KBM-7 (cell line): ENCODE measurements at regions not wholly inside any gene's neighbourhood (a gene's known extent, or its start where the extent isn't known, plus 50 kb on each side); places are given as distances from the start of the nearest gene placed in this dataset.

Experiments used
- DNase-seq: peaks from one replicate; pipeline ENCODE4 v3.0.0-alpha.2; 2015
- in situ Hi-C: fragments of 300-500 bp; cut with MboI; formaldehyde crosslinking; loops from 2 replicates; pipeline ENCODE4 v1.14.3; 2020; ENCODE audit warnings: low sequenced_read_pairs, low pct_unique_long_range_greater_than_20kb, mixed read lengths

DNA sequence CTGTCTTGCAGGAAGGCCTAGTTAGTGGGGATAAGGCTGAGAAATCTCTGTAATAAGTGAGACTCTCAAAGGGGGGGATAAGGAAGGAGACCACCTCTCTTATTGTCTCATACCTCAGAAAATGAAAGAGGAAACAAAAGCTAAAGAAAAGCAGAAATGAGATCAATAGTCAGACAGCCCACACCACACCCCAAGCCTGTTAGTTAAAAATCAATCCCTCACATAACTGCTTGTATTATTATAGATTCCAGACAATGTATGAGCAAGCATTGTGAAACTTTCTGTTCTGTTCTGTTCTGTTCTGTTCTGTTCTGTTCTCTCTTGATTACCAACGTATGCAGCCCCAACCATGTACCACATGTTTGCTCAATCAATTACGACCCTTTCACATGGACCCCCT lies 792.5 kb upstream of the TSPY4 start:
- in situ Hi-C loops: no loop called here
- no peak for DNase-seq

DNA sequence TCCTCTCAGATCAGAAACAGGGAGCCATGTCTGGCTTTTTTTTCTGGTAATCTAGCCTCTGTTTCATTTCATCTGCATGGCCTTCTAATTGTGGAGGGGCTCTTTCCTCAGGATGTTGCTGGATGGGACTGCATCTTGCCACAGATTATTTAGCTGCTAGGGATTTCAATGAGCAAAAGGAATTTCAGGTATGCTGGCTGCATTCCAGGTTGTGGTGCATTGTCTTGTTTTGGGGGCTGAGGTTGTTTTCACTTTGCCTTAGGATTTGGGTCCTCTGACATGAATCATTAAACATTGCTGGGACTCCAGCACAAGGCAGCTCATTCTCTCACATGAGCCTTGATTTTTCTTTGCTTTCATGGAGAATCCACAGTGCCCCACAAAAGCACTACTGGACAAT lies 789.3 kb upstream of the TSPY4 start:
- no peak for DNase-seq
- in situ Hi-C loops: no loop called here

DNA sequence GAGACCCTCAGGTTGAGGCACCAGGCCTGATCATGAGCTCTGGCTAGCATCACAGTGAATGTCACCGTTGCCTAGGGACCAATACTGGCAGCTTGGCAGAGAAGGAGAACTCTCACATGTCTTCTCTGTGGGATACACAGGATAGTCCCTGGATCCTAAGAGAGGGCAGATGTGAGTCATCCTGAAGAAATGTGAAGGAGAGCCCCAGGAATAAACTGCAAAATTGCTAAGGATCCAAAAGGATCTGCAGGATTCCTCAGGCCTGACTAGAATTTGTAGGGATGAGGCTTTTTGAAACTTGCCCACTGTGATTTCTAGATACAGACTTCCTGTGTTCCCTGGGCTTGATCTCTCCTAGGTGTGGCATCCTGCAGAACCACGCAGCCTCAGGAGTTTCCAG lies 785.9 kb upstream of the TSPY4 start:
- in situ Hi-C loops: no loop called here
- no peak for DNase-seq

DNA sequence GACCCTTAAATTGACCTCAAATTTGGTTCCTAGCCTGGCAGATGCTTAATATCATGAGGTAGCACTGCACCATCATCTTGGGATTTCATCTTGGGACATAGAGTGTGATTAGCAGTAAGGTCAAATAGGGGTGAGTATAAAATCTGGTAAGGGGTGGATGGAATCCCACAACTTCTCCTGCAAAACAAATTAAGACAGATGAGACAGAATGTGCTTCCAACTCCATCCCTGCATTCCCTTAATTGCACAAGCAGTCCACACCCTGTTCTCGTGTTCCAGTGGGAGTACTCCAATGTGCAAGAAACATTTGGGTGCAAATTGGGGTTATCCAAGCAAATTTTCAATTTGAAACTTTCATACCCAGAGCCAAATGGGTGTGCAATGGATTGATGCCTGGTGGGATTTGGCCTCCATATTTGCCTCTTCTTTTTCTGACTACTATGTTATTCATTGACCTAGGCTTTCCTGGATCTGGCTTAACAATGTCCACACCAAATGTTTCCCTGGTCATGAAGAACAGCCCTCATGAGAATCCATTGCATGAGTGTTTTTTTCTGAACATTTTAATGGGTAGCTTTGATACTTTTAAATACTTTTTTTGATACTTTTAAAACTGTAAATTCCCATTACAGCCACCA lies 785.0 kb upstream of the TSPY4 start:
- in situ Hi-C loops: no loop called here
- no peak for DNase-seq

DNA sequence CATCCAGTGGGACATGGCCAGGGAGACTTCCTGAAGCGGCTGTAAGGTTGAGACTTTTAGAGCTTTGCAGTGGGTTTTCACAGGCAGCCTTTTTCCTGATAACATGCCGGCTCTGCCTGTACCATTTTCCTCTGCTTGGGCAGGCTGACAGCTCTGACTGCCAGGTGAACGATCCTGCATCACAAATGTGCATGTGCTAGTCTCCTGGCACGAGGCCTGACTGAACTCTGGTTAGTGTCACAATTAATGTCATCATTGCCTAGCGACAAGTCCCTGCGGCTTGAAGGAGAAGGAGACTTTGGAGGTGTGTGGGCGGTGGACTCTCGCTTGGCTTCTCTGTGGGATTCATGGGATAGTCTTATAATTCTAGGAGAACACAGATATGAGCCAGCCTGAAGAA lies 783.6 kb upstream of the TSPY4 start:
- DNase-seq: no peak
- in situ Hi-C loops: no loop called here

DNA sequence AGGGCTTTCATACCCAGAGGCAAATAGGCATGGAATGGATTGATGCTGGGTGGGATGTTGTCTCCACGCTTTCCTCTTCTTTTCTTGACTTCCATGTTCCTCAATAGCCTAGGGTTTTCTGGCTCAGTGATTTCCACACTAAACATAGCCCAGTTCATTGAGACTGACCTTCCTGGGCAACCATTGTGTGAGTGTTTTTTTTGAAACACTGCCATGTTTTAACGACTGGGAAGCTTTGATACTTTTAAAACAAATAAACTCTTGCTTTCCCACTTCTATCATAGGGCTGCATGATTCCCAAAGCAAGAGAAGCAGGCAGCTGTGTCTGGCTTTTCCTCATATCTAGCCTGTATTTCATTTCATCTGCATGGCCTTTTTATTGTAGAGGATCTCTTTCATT lies 775.9 kb upstream of the TSPY4 start:
- no peak for DNase-seq
- in situ Hi-C loops: no loop called here

DNA sequence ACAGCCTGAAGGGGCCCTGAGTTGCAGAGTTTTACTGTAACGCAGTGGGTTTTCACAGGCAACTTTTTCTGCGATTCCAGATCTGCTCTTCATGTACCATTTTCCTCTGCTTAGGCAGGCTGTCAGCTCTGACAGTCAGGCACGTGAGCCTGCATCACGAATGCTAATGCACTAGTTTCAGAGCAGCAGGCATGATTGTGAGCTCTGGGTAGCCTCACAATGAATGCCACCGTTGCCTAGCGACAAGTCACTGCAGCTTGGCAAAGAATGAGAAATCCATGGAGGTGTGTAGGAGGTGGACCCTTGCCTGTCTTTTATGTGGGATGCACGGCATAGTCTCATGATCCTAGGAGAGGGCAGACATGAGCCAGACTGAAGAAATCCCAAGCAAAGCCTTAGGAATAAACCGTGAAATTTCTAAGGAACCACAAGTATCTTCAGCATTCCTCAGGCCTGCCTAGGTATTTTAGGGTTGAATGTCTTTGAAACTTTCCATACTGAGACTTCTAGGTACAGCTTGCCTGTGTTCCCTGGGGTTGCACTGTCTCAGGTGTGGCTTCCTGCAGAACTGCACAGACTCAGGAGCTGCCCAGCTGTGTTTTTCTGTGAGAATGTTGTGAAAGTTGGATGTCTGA lies 774.7 kb upstream of the TSPY4 start:
- DNase-seq: no peak
- in situ Hi-C loops: no loop called here

DNA sequence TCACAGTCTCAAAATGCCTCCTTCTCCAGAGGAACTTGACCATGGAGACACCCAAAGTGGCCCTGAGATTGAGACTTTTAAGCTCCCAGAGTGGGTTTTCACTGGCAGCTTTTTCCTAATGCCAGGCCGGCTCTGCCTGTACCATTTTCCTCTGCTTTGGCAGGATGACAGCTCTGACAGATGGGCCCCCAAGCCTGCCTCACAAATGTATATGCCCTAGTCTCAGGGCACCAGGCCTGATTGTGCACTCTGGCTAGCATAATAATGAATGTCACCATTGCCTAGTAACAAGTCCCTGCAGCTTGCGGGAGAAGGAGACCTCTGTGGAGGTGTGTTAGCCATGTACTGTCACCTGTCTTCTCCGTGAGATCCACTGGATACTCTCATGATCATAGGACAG lies 772.8 kb upstream of the TSPY4 start:
- in situ Hi-C loops: no loop called here
- DNase-seq: no peak

DNA sequence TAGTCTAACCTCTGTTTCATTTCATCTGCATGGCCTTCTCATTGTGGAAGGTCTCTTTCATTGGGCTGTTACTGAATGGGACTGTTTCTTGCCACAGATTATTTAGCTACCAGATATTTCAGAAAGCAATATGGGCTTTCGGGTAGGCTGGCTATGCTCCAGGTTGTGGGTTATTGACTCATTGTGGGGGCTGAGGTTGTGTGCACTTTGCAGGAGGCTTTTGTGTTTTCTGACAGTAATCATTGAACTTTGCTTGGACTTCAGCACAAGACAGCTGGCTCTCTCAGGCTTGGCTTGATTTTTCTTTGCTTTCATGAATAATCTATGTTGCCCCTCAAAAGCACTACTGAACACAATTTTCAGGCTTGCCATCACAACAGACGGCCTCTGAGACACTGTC lies 771.1 kb upstream of the TSPY4 start:
- in situ Hi-C loops: no loop called here
- DNase-seq: no peak

DNA sequence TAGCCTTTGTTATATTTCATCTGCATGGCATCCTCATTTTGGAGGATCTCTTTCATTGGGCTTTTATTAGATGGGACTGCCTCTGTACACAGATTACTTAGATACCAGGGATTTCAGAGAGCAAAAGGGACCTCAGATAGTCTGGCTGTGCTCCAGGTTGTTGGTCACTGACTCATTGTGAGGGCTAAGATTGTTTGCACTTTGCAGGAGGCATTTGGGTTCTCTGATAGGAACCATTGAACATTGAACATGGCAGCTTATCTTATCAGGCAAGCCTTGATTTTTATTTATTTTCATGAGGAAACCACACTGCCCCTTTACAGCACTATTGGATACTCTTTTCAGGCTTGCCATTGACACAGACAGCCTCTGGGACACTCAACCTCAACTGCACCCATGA lies 766.9 kb upstream of the TSPY4 start:
- in situ Hi-C loops: no loop called here
- no peak for DNase-seq

DNA sequence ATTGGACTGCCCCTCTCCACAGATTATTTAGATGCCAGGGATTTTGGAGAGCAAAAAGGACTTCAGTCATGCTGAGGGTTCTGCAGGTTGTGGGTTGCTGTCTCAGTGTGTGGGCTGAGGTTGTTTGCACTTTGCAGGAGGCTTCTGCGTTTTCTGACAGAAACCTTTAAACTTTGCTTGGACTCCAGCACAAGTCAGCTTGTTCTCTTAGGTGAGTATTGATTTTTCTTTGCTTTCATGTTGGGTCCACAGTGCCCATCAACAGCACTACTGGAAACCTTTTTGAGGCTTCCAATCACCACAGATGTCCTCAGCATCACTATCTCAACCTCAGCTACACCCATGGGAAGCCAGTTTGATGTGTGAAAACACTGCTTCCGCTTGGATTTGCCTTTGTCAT lies 764.3 kb upstream of the TSPY4 start:
- DNase-seq: no peak
- in situ Hi-C loops: no loop called here

DNA sequence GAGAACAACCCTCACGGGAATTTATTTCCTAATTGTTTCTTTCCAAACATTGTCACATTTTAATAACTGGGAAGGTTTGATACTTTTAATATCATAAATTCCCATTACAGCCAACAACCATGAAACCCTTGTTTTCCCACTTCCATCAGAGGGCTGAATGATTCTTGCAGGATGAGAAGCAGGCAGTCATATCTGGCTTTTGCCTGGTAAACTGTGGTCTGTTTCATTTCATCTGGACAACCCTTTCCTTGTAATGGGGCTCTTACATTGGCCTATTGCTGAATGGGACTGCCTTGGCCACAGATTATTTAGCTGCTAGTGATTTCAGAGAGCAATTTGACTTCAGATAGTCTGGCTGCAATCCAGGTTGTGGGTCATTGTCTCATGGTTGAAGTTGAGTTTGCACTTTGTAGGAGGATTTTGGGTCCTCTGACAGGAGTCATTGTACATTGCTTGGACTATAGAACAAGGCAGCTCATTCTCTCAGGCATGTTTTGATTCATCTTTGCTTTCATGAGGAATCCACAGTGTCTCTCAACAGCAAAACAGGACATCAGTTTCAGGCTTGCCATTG lies 754.9 kb upstream of the TSPY4 start:
- in situ Hi-C loops: loop anchor here (25.0 kb wide), 1 partner anchor 130 kb away; no protein-coding TSS in a partner anchor
- DNase-seq: no peak

DNA sequence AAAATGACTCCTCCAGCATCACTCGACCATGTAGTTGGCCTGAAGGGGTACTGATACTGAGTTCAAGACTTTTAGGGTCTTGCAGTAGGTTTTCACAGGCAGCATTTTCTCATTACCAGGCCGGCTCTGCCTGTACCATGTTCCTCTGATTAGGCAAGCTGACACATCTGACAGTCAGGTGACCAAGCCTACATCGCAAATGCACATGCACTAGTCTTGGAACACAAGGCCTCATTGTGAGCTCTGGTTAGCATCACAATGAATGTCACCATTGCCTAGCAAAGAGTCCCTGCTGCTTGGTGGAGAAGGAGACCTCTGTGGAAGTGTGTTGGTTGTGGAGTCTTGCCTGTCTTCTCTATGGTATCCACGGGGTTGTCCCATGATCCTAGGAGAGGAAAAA lies 754.1 kb upstream of the TSPY4 start:
- in situ Hi-C loops: loop anchor here (25.0 kb wide), 1 partner anchor 129 kb away; no protein-coding TSS in a partner anchor
- no peak for DNase-seq

DNA sequence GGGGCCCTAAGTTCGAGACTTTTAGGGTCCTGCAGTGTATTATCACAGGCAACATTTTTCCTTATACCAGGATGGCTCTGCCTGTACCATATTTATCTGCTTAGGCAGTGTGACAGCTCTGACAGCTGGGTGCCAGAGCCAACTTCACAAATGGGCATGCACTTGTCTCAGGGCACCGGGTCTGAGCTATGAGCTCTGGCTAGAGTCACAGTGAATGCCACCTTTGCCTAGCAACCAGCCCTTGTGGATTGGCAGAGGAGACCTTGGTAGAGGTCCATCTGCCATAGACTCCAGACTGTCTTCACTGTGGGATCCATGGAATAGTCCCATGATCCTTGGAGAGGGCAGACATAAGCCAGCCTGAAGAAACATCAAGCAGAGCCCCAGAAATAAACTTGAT lies 746.6 kb upstream of the TSPY4 start:
- in situ Hi-C loops: loop anchor here (25.0 kb wide), 1 partner anchor 122 kb away; no protein-coding TSS in a partner anchor
- no peak for DNase-seq

DNA sequence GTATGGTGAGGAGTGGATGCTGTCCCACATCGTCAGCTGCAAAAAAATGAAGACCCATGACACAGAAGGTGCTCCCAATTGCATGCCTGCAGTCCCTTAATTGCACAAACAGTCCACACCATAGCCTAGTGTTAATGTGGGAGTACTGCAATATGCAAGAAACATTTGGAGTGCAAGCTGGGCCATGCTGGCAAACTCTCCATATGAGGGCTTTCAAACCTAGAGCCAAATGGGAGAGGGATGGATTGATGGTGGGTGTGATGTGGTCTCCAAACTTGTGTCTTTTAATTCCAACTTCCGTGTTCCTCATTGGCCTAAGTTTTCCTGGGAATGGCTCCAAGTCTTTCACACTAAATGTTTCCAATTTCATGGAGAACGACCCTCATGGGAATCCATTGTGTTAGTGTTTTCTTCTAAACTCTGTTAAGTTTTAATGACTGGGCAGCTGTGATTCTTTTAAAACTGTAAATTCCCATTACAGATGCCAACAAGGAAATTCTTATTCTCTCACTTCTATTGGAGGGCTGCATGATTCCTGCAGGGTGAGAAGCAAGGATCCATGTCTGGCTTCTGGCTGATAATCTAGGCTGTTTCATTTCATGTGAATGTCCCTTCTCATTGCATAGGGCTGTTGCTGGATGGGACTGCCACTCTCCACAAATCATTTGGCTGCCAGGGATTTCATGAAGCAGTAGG lies 745.3 kb upstream of the TSPY4 start:
- DNase-seq: no peak
- in situ Hi-C loops: loop anchor here (25.0 kb wide), 1 partner anchor 120 kb away; no protein-coding TSS in a partner anchor

DNA sequence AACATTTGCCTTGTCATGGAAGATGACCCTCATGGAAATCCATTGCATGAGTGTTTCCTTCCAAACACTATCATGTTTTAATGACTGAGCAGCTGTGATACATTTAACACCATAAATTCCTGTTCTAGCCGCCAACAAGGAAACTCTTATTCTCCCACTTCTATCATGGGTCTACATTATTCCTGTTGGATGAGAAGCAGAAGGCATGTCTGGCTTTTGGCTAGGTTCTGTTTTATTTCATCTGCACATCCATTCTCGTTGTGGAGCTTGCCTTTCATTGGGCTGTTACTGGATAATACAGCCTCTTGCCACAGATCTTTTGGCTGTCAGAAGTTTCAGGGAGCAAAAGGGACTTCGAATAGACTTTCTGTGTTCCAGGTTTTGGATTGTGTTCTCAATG lies 742.6 kb upstream of the TSPY4 start:
- DNase-seq: no peak
- in situ Hi-C loops: loop anchor here (25.0 kb wide), 1 partner anchor 118 kb away; no protein-coding TSS in a partner anchor

DNA sequence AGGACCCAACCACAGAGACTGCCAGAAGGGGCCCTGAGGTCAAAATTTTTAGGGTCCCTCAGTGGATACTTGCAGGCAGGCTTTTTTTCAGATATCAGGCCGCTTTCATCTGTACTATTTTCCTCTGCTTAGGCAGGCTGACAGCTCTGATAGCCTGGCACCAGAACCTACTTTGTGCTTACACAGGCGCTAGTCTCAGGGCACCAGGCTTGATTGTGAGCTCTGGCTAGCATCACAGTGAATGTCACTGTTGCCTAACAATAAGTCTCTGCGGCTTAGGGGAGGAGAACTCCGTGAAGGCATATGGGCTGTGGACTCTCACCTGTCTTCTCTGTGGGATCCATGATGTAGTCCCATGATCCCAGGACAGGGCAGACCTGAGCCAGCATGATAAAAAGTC lies 738.1 kb upstream of the TSPY4 start:
- no peak for DNase-seq
- in situ Hi-C loops: loop anchor here (25.0 kb wide), 1 partner anchor 113 kb away; no protein-coding TSS in a partner anchor

DNA sequence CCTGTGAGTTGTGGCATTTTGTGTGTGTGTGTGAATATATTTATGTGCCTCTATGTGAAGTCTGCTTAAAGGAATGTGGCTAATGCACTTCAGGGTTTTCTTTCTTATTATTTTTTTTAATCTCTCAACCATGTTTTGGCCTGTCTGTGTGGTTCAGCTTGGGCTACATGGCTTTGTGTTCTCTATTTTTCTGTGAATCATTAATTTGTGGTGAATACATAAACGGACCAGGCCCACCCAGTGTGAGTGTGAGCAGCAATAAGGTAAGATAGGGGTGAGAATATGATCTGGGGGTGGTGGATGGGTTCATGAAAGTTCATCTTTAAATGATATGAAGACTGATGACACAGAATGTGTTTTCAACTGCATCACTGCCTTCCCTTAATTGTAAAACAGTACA lies 726.6 kb upstream of the TSPY4 start:
- in situ Hi-C loops: no loop called here
- no peak for DNase-seq

DNA sequence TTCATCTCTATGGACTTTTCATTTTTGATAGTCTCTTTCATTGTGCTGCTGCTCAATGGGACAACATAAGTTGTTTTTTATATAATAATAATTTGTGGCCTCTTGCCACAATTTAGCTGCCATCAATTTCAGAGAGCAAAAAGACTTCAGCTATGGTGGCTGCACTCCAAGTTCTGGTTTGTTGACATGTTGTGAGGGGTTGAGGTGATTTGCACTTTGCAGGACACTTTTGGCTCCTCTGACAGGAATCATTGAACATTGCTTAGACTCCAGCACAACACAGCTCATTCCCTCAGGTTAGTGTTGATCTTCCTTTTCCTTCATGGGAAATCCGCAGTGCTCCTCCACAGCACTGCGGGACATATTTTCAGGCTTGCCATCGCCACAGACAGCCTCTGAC lies 725.4 kb upstream of the TSPY4 start:
- no peak for DNase-seq
- in situ Hi-C loops: no loop called here

DNA sequence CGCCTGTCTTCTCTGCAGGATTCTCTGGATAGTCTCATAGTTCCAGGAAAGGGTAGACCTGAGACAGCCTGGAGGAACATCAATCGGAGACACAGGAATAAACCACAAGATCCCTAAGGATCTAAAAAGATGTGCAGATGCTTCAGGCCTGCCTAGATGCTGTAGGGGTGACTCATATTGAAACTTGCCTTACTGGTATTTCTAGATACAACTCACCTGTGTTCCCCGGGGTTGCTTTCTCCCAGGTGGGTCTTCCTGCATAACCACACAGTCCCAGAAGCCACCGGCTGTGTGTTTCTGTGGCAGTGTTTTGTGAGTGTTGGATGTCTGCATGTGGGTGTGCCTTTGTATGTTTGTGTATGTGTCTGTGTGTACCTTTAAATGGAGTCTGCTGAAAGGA lies 719.0 kb upstream of the TSPY4 start:
- in situ Hi-C loops: no loop called here
- no peak for DNase-seq
